ENCODE measurements at regions not wholly inside any gene's neighbourhood (a gene's known extent, or its start where the extent isn't known, plus 50 kb on each side); places are given as distances from the start of the nearest gene placed in this dataset.

- intact Hi-C loops (cut with DNase I; ENCODE audit: low total_unique reads): no loop called here
- no peak for TF ChIP-seq CTCF (IDR thresholded peaks at IDR 0.05)
- Histone ChIP-seq H3K4me3 (peak overlapping the region; percentile 1), H3K27ac (peak overlapping the region; percentile 97 to 99), H3K27me3 (no peaks in the 10 kb centered on the region), H3K4me1 (peaks cover 24 to 100% (median 99%) of the 10 kb centered on the region in 4 donors), H3K9me3 (no peaks in the 10 kb centered on the region), H3K36me3 (peaks cover 0 to 41% (median 15%) of the 10 kb centered on the region in 3 donors)
- DNase-seq: peak; percentile 42 to 82
Observed at GRCh38 chr22:46090036-46090591, 60.2 kb upstream of the PPARA start.

GRCh38 chr22:46090631-46091201, 59.6 kb upstream of the PPARA start:
- Histone ChIP-seq H3K27me3 (no peaks in the 10 kb centered on the region), H3K27ac (peak overlapping the region; percentile 97 to 99), H3K4me3 (no peak overlapping the region), H3K9me3 (no peaks in the 10 kb centered on the region), H3K36me3 (peaks cover 0 to 41% (median 15%) of the 10 kb centered on the region in 3 donors), H3K4me1 (peaks cover 24 to 100% (median 97%) of the 10 kb centered on the region in 4 donors)
- peak; percentile 29 to 86 for DNase-seq
- no peak for TF ChIP-seq CTCF (IDR thresholded peaks at IDR 0.05)
- intact Hi-C loops (cut with DNase I; ENCODE audit: low total_unique reads): no loop called here

GRCh38 chr22:46091277-46091977, 58.9 kb upstream of the PPARA start:
- intact Hi-C loops (cut with DNase I; ENCODE audit: low total_unique reads): no loop called here
- no peaks in the 10 kb centered on the region for H3K9me3 ChIP-seq
- no peaks in the 10 kb centered on the region for H3K27me3 ChIP-seq
- H3K27ac ChIP-seq: peak overlapping the region; percentile 97 to 99
- H3K36me3 ChIP-seq: peaks cover 0 to 42% (median 15%) of the 10 kb centered on the region in 3 donors
- H3K4me1 ChIP-seq: peaks cover 24 to 100% (median 97%) of the 10 kb centered on the region in 4 donors
- H3K4me3 ChIP-seq: no peak overlapping the region
- DNase-seq: peak in 1 of 2 donors; percentile 65
- no peak for TF ChIP-seq CTCF (IDR thresholded peaks at IDR 0.05)

- intact Hi-C loops (cut with DNase I; ENCODE audit: low total_unique reads): no loop called here
- peaks cover 0 to 38% (median 15%) of the 10 kb centered on the region in 3 donors for H3K36me3 ChIP-seq
- H3K9me3 ChIP-seq: no peaks in the 10 kb centered on the region
- peak overlapping the region; percentile 97 to 99 for H3K27ac ChIP-seq
- TF ChIP-seq CTCF (IDR thresholded peaks at IDR 0.05): no peak
- no peak overlapping the region for H3K4me3 ChIP-seq
- no peak for DNase-seq
- no peaks in the 10 kb centered on the region for H3K27me3 ChIP-seq
- H3K4me1 ChIP-seq: peaks cover 24 to 100% (median 96%) of the 10 kb centered on the region in 4 donors
Observed at GRCh38 chr22:46092011-46092410, 58.3 kb upstream of the PPARA start.

- DNase-seq: peak in 1 of 2 donors; percentile 68
- H3K27ac ChIP-seq: peak overlapping the region; percentile 97 to 99
- no peaks in the 10 kb centered on the region for H3K9me3 ChIP-seq
- H3K27me3 ChIP-seq: no peaks in the 10 kb centered on the region
- intact Hi-C loops (cut with DNase I; ENCODE audit: low total_unique reads): no loop called here
- H3K4me1 ChIP-seq: peaks cover 19 to 100% (median 93%) of the 10 kb centered on the region in 4 donors
- no peak overlapping the region for H3K4me3 ChIP-seq
- H3K36me3 ChIP-seq: peaks cover 3 to 41% (median 19%) of the 10 kb centered on the region in 3 donors
- TF ChIP-seq CTCF (IDR thresholded peaks at IDR 0.05): no peak
Observed at GRCh38 chr22:46092670-46093410, 57.5 kb upstream of the PPARA start.

Data from tibial artery (tissue), 4 donors.